PC-9 (cell line): ENCODE measurements at regions not wholly inside any gene's neighbourhood (a gene's known extent, or its start where the extent isn't known, plus 50 kb on each side); places are given as distances from the start of the nearest gene placed in this dataset.

Experiments
- EZH2 ChIP-seq: fragments of 200-600 bp; sonication (generic); IDR thresholded peaks from 2 replicates; pipeline ENCODE4 v1.8.0; 2017; ENCODE audit warnings: antibody characterized with exemption, low read depth
- TF ChIP-seq, protein P1 (sequence below): fragments of 200-600 bp; sonication (generic); conservative IDR thresholded peaks from 2 replicates; pipeline ENCODE4 v1.6.1; 2017; ENCODE audit warnings: mixed run types, antibody characterized with exemption, mild to moderate bottlenecking, moderate library complexity

GRCh38 chr4:81565142-81565870, 93.6 kb upstream of the RASGEF1B start:
- TF ChIP-seq, protein P1, sequence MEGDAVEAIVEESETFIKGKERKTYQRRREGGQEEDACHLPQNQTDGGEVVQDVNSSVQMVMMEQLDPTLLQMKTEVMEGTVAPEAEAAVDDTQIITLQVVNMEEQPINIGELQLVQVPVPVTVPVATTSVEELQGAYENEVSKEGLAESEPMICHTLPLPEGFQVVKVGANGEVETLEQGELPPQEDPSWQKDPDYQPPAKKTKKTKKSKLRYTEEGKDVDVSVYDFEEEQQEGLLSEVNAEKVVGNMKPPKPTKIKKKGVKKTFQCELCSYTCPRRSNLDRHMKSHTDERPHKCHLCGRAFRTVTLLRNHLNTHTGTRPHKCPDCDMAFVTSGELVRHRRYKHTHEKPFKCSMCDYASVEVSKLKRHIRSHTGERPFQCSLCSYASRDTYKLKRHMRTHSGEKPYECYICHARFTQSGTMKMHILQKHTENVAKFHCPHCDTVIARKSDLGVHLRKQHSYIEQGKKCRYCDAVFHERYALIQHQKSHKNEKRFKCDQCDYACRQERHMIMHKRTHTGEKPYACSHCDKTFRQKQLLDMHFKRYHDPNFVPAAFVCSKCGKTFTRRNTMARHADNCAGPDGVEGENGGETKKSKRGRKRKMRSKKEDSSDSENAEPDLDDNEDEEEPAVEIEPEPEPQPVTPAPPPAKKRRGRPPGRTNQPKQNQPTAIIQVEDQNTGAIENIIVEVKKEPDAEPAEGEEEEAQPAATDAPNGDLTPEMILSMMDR = no peak
- no peak for TF ChIP-seq EZH2
